Endothelial cell of umbilical vein (primary cell): ENCODE measurements at regions not wholly inside any gene's neighbourhood (a gene's known extent, or its start where the extent isn't known, plus 50 kb on each side); places are given as distances from the start of the nearest gene placed in this dataset.

ENCODE experiments used
- CTCF ChIP-seq, 2 donors: IDR thresholded peaks; 1 replicate in 1 of 2; 2 replicates in 1 of 2; pipeline ENCODE4 v1.5.1; 2011; ENCODE audit warnings: low read length in 2 of 2, mild to moderate bottlenecking in 2 of 2, moderate library complexity in 2 of 2, control low read depth in 1 of 2, inconsistent platforms in 1 of 2, low read depth in 1 of 2; ENCODE audit not compliant: insufficient read depth in 1 of 2; ENCODE audit errors: extremely low read depth in 1 of 2
- EZH2 ChIP-seq: IDR thresholded peaks from 2 replicates; pipeline ENCODE4 v1.6.1; 2012; ENCODE audit warnings: borderline replicate concordance, low read depth, mild to moderate bottlenecking, moderate library complexity, low read length, inconsistent platforms; ENCODE audit not compliant: severe bottlenecking
- FOS ChIP-seq: IDR thresholded peaks from 2 replicates; pipeline ENCODE4 v1.6.1; 2011; ENCODE audit warnings: mild to moderate bottlenecking, low read length, moderate library complexity, borderline replicate concordance; ENCODE audit not compliant: insufficient read depth
- JUN ChIP-seq: IDR thresholded peaks from 2 replicates; pipeline ENCODE4 v1.6.1; 2011; ENCODE audit warnings: borderline replicate concordance, low read depth; ENCODE audit not compliant: insufficient read length, insufficient read depth
- MAX ChIP-seq: IDR thresholded peaks from 2 replicates; pipeline ENCODE4 v1.6.1; 2011; ENCODE audit not compliant: insufficient read depth, insufficient read length
- MYC ChIP-seq: IDR thresholded peaks from one replicate; pipeline ENCODE4 v1.6.1; 2011; ENCODE audit warnings: mild to moderate bottlenecking, low read depth, low read length
- POLR2A ChIP-seq: IDR thresholded peaks from 2 replicates; pipeline ENCODE4 v1.6.1; 2012; ENCODE audit warnings: low read depth, mild to moderate bottlenecking, control low read depth, low read length
- POLR2AphosphoS5 ChIP-seq: IDR thresholded peaks from 2 replicates; pipeline ENCODE4 v1.6.1; 2012; ENCODE audit warnings: low read depth, mild to moderate bottlenecking, control low read depth, low read length, moderate library complexity; ENCODE audit not compliant: insufficient read depth

DNA sequence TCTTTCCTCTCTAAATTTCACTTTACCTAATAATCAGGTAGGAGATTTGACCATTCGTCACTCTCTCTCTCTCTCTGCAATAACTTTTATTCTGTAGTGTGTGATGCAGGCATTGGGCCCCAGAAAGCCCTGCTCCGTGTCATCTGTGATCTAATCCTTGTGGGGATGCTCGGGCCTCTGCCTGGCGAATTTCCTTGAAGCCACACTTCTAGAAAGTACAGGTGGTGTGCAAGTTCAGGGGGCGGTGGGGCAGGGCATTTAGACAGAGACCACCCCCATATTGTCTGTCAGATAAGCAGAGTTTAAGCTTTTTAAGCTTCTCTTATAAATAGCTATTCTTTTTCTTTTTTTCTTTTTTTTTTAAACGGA, 53.4 kb upstream of the GPR12 start:
- TF ChIP-seq CTCF (IDR thresholded peaks at IDR 0.05; ENCODE audit: extremely low read depth in 1 of 2, insufficient read depth in 1 of 2, low read depth in 1 of 2, low read length in 2 of 2): no peak
- no peak for TF ChIP-seq MAX
- TF ChIP-seq JUN: no peak
- TF ChIP-seq POLR2AphosphoS5: no peak
- no peak for TF ChIP-seq FOS
- TF ChIP-seq EZH2: no peak
- TF ChIP-seq POLR2A: no peak
- TF ChIP-seq MYC: no peak
